WTC11 (cell line): ENCODE measurements at regions not wholly inside any gene's neighbourhood (a gene's known extent, or its start where the extent isn't known, plus 50 kb on each side); places are given as distances from the start of the nearest gene placed in this dataset.

Source experiments
- SP1 ChIP-seq: sonication (generic); formaldehyde crosslinking; conservative IDR thresholded peaks from 2 replicates; pipeline ENCODE4 v1.8.1; 2022; ENCODE audit warnings: missing genetic modification reagents
- TEAD4 ChIP-seq: sonication (generic); formaldehyde crosslinking; IDR thresholded peaks from 2 replicates; pipeline ENCODE4 v1.8.0; 2022; ENCODE audit warnings: mild to moderate bottlenecking, missing genetic modification reagents
- ZNF121 ChIP-seq: sonication (generic); formaldehyde crosslinking; IDR thresholded peaks from 2 replicates; pipeline ENCODE4 v1.8.0; 2023; ENCODE audit warnings: missing genetic modification reagents
- ZNF416 ChIP-seq: fragments of 250-450 bp; sonication (Bioruptor Pico); IDR thresholded peaks from 2 replicates; pipeline ENCODE4 v1.9.0; 2021; ENCODE audit warnings: mild to moderate bottlenecking, inconsistent platforms
- ZNF512 ChIP-seq: sonication (generic); formaldehyde crosslinking; IDR thresholded peaks from 2 replicates; pipeline ENCODE4 v1.8.1; 2022; ENCODE audit warnings: missing genetic modification reagents, borderline replicate concordance
- TF ChIP-seq, protein P1 (sequence below): fragments of 200-600 bp; IDR thresholded peaks from 2 replicates; pipeline ENCODE4 v1.8.0; 2022; ENCODE audit warnings: antibody characterized with exemption

- TF ChIP-seq, protein P1, sequence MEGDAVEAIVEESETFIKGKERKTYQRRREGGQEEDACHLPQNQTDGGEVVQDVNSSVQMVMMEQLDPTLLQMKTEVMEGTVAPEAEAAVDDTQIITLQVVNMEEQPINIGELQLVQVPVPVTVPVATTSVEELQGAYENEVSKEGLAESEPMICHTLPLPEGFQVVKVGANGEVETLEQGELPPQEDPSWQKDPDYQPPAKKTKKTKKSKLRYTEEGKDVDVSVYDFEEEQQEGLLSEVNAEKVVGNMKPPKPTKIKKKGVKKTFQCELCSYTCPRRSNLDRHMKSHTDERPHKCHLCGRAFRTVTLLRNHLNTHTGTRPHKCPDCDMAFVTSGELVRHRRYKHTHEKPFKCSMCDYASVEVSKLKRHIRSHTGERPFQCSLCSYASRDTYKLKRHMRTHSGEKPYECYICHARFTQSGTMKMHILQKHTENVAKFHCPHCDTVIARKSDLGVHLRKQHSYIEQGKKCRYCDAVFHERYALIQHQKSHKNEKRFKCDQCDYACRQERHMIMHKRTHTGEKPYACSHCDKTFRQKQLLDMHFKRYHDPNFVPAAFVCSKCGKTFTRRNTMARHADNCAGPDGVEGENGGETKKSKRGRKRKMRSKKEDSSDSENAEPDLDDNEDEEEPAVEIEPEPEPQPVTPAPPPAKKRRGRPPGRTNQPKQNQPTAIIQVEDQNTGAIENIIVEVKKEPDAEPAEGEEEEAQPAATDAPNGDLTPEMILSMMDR: no peak
- no peak for TF ChIP-seq TEAD4 (CRISPR knock-in tag)
- TF ChIP-seq SP1: no peak
- no peak for TF ChIP-seq ZNF121 (CRISPR knock-in tag)
- no peak for TF ChIP-seq ZNF512 (CRISPR knock-in tag)
- TF ChIP-seq ZNF416 (CRISPR knock-in tag): no peak
Observed at GRCh38 chr11:81787584-81788049, 946.0 kb downstream of the FAM181B start.
